Activated T-cell treated with anti-CD3 and anti-CD28 coated beads, Interleukin-2, amount 50 U/mL, for 4 hours (primary cell): ENCODE measurements at regions not wholly inside any gene's neighbourhood (a gene's known extent, or its start where the extent isn't known, plus 50 kb on each side); places are given as distances from the start of the nearest gene placed in this dataset.
"Not testable (repeated sequence)": the region's sequence is repeated elsewhere in the genome, so short reads cannot be mapped to it uniquely, and the experiment has no call there.

Experiments used
- ATAC-seq, 2 donors: fragments of 200-7000 bp; cut with Tn5 transposase; one replicate each; pipeline ENCODE4 v1.10.0; 2021
- DNase-seq: peaks from one replicate; pipeline ENCODE4 v3.0.0-alpha.2; 2020
- H3K27me3 Mint-ChIP-seq: one replicate; pipeline ENCODE4 v1.8.0; 2021; ENCODE audit warnings: low read depth, mixed read lengths
- H3K36me3 Mint-ChIP-seq: one replicate; pipeline ENCODE4 v1.8.0; 2022; ENCODE audit warnings: mixed read lengths; ENCODE audit not compliant: insufficient read depth
- H3K4me1 Mint-ChIP-seq: one replicate; pipeline ENCODE4 v1.8.0; 2021; ENCODE audit warnings: low read depth, mixed read lengths
- H3K4me3 Mint-ChIP-seq: one replicate; pipeline ENCODE4 v1.8.0; 2021; ENCODE audit warnings: mild to moderate bottlenecking, moderate library complexity, mixed read lengths
- H3K9me3 Mint-ChIP-seq: one replicate; pipeline ENCODE4 v1.8.0; 2021; ENCODE audit warnings: mixed read lengths

GRCh38 chr6:91075244-91075976 is 488.5 kb upstream of the MAP3K7 start:
- Mint-ChIP-seq H3K27me3 (peaks cover 2% of the 10 kb centered on the region), H3K4me3 (no peak overlapping the region), H3K4me1 (no peaks in the 10 kb centered on the region), H3K9me3 (no peaks in the 10 kb centered on the region), H3K36me3 (no peaks in the 10 kb centered on the region)
- ATAC-seq (no peak), DNase-seq (no peak)

GRCh38 chr6:91063362-91063761 is 476.5 kb upstream of the MAP3K7 start:
- H3K9me3 Mint-ChIP-seq = peaks cover 11% of the 10 kb centered on the region
- DNase-seq (no peak), ATAC-seq (no peak)
- no peaks in the 10 kb centered on the region for H3K36me3 Mint-ChIP-seq
- H3K4me3 Mint-ChIP-seq = no peak overlapping the region
- no peaks in the 10 kb centered on the region for H3K27me3 Mint-ChIP-seq
- no peaks in the 10 kb centered on the region for H3K4me1 Mint-ChIP-seq

- no peaks in the 10 kb centered on the region for H3K4me1 Mint-ChIP-seq
- H3K27me3 Mint-ChIP-seq = no peaks in the 10 kb centered on the region
- peaks cover 27% of the 10 kb centered on the region for H3K9me3 Mint-ChIP-seq
- no peaks in the 10 kb centered on the region for H3K36me3 Mint-ChIP-seq
- H3K4me3 Mint-ChIP-seq = no peak overlapping the region
- ATAC-seq (no peak), DNase-seq (no peak)
Observed at GRCh38 chr6:91057689-91058088, 470.8 kb upstream of the MAP3K7 start.

GRCh38 chr6:91055959-91056358 is 469.1 kb upstream of the MAP3K7 start:
- Mint-ChIP-seq H3K27me3 (no peaks in the 10 kb centered on the region), H3K4me3 (no peak overlapping the region), H3K36me3 (no peaks in the 10 kb centered on the region), H3K9me3 (peaks cover 27% of the 10 kb centered on the region), H3K4me1 (no peaks in the 10 kb centered on the region)
- ATAC-seq (no peak), DNase-seq (no peak)

- not testable (repeated sequence) for H3K27me3 Mint-ChIP-seq, H3K36me3 Mint-ChIP-seq, H3K4me1 Mint-ChIP-seq, DNase-seq, H3K4me3 Mint-ChIP-seq, ATAC-seq
- H3K9me3 Mint-ChIP-seq = peaks cover 17% of the 10 kb centered on the region
Observed at GRCh38 chr6:91052473-91053450, 465.9 kb upstream of the MAP3K7 start.

- ATAC-seq (no peak), DNase-seq (no peak)
- no peaks in the 10 kb centered on the region for H3K27me3 Mint-ChIP-seq
- H3K4me1 Mint-ChIP-seq = no peaks in the 10 kb centered on the region
- H3K9me3 Mint-ChIP-seq = peaks cover 3% of the 10 kb centered on the region
- H3K36me3 Mint-ChIP-seq = no peaks in the 10 kb centered on the region
- H3K4me3 Mint-ChIP-seq = no peak overlapping the region
Observed at GRCh38 chr6:91045161-91045560, 458.3 kb upstream of the MAP3K7 start.

- Mint-ChIP-seq H3K4me3 (no peak overlapping the region), H3K9me3 (peaks cover 3% of the 10 kb centered on the region), H3K27me3 (no peaks in the 10 kb centered on the region), H3K36me3 (no peaks in the 10 kb centered on the region), H3K4me1 (no peaks in the 10 kb centered on the region)
- DNase-seq (no peak), ATAC-seq (no peak)
Observed at GRCh38 chr6:91043751-91044150, 456.9 kb upstream of the MAP3K7 start.

- DNase-seq = no peak
- Mint-ChIP-seq H3K9me3 (peaks cover 3% of the 10 kb centered on the region), H3K27me3 (no peaks in the 10 kb centered on the region), H3K4me3 (no peak overlapping the region), H3K36me3 (no peaks in the 10 kb centered on the region), H3K4me1 (no peaks in the 10 kb centered on the region)
- no peak for ATAC-seq
Observed at GRCh38 chr6:91042656-91043055, 455.8 kb upstream of the MAP3K7 start.

- DNase-seq (no peak), ATAC-seq (no peak)
- Mint-ChIP-seq H3K4me1 (no peaks in the 10 kb centered on the region), H3K9me3 (no peaks in the 10 kb centered on the region), H3K36me3 (no peaks in the 10 kb centered on the region), H3K27me3 (no peaks in the 10 kb centered on the region), H3K4me3 (no peak overlapping the region)
Observed at GRCh38 chr6:91033964-91034363, 447.1 kb upstream of the MAP3K7 start.

GRCh38 chr6:91031581-91031980 is 444.7 kb upstream of the MAP3K7 start:
- DNase-seq (no peak), ATAC-seq (no peak)
- Mint-ChIP-seq H3K27me3 (peaks cover 4% of the 10 kb centered on the region), H3K36me3 (no peaks in the 10 kb centered on the region), H3K4me3 (no peak overlapping the region), H3K9me3 (no peaks in the 10 kb centered on the region), H3K4me1 (no peaks in the 10 kb centered on the region)

- no peak for DNase-seq
- Mint-ChIP-seq H3K27me3 (peaks cover 4% of the 10 kb centered on the region), H3K4me1 (no peaks in the 10 kb centered on the region), H3K36me3 (no peaks in the 10 kb centered on the region), H3K9me3 (no peaks in the 10 kb centered on the region), H3K4me3 (no peak overlapping the region)
- no peak for ATAC-seq
Observed at GRCh38 chr6:91029211-91029610, 442.3 kb upstream of the MAP3K7 start.

GRCh38 chr6:91023529-91023928 is 436.7 kb upstream of the MAP3K7 start:
- Mint-ChIP-seq H3K9me3 (no peaks in the 10 kb centered on the region), H3K4me1 (no peaks in the 10 kb centered on the region), H3K27me3 (peaks cover 4% of the 10 kb centered on the region), H3K4me3 (no peak overlapping the region), H3K36me3 (no peaks in the 10 kb centered on the region)
- DNase-seq = no peak
- no peak for ATAC-seq

- Mint-ChIP-seq H3K9me3 (no peaks in the 10 kb centered on the region), H3K4me3 (no peak overlapping the region), H3K36me3 (no peaks in the 10 kb centered on the region), H3K4me1 (no peaks in the 10 kb centered on the region), H3K27me3 (no peaks in the 10 kb centered on the region)
- DNase-seq (no peak), ATAC-seq (no peak)
Observed at GRCh38 chr6:91020744-91021143, 433.9 kb upstream of the MAP3K7 start.

- Mint-ChIP-seq H3K9me3 (no peaks in the 10 kb centered on the region), H3K27me3 (no peaks in the 10 kb centered on the region), H3K36me3 (no peaks in the 10 kb centered on the region), H3K4me3 (no peak overlapping the region), H3K4me1 (no peaks in the 10 kb centered on the region)
- DNase-seq (no peak), ATAC-seq (no peak)
Observed at GRCh38 chr6:91018586-91018985, 431.7 kb upstream of the MAP3K7 start.

- no peak for ATAC-seq
- H3K4me1 Mint-ChIP-seq = no peaks in the 10 kb centered on the region
Observed at GRCh38 chr6:91013511-91013910, 426.6 kb upstream of the MAP3K7 start.

More at GRCh38 chr6:91013511-91013910, 426.6 kb upstream of the MAP3K7 start:
- Mint-ChIP-seq H3K9me3 (no peaks in the 10 kb centered on the region), H3K4me3 (no peak overlapping the region), H3K27me3 (no peaks in the 10 kb centered on the region), H3K36me3 (no peaks in the 10 kb centered on the region)
- DNase-seq = no peak
